Common myeloid progenitor, CD34-positive (primary cell): ENCODE measurements at regions not wholly inside any gene's neighbourhood (a gene's known extent, or its start where the extent isn't known, plus 50 kb on each side); places are given as distances from the start of the nearest gene placed in this dataset.
"Not testable (repeated sequence)": the region's sequence is repeated elsewhere in the genome, so short reads cannot be mapped to it uniquely, and the experiment has no call there.

Experiments used
- CTCF ChIA-PET: fragments of 350-600 bp; sonication (Branson Sonifier 250); formaldehyde crosslinking; loops from one replicate; lab custom pipeline; 2021; ENCODE audit warnings: antibody characterized with exemption; lab: Charles Lee
- POLR2A ChIA-PET: fragments of 350-600 bp; sonication (Branson Sonifier 250); formaldehyde crosslinking; loops from one replicate; lab custom pipeline; 2021; ENCODE audit warnings: antibody characterized with exemption; lab: Charles Lee
- DNase-seq, 3 donors: peaks; one replicate each; pipeline versions ENCODE4 v3.0.0 to v3.0.0-alpha.2; 2013
- H3K27ac ChIP-seq, 2 experiments: 1 replicate in 1 of 2; 2 replicates in 1 of 2; pipeline ENCODE4 v1.7.0; 2013; ENCODE audit warnings: inconsistent platforms in 2 of 2, low read length in 2 of 2, mild to moderate bottlenecking in 2 of 2, low read depth in 1 of 2, moderate library complexity in 1 of 2; ENCODE audit not compliant: severe bottlenecking in 2 of 2, insufficient read depth in 1 of 2, poor library complexity in 1 of 2
- H3K27me3 ChIP-seq, 5 experiments: replicated peaks in 2 of 5; 1 replicate in 3 of 5; 2 replicates in 2 of 5; pipeline versions ENCODE4 v1.6.1 to v1.7.0; 2013; ENCODE audit warnings: low read length in 4 of 5, mild to moderate bottlenecking in 2 of 5, moderate library complexity in 2 of 5, inconsistent platforms in 1 of 5; ENCODE audit not compliant: insufficient read depth in 5 of 5, control insufficient read depth in 4 of 5
- H3K36me3 ChIP-seq, 4 experiments: 1 replicate in 2 of 4; 2 replicates in 2 of 4; pipeline versions ENCODE4 v1.6.1 to v1.7.0; 2013; ENCODE audit warnings: low read length in 3 of 4, control low read depth in 1 of 4, mild to moderate bottlenecking in 1 of 4; ENCODE audit not compliant: control insufficient read depth in 4 of 4, insufficient read depth in 4 of 4
- H3K4me1 ChIP-seq, 4 experiments: 1 replicate in 3 of 4; 2 replicates in 1 of 4; pipeline versions ENCODE4 v1.6.1 to v1.7.1; 2013; ENCODE audit warnings: low read length in 3 of 4, mild to moderate bottlenecking in 3 of 4, control low read depth in 1 of 4, inconsistent platforms in 1 of 4, moderate library complexity in 1 of 4; ENCODE audit not compliant: control insufficient read depth in 4 of 4, insufficient read depth in 4 of 4; ENCODE audit errors: control extremely low read depth in 1 of 4
- H3K4me3 ChIP-seq, 7 experiments: 1 replicate in 4 of 7; 2 replicates in 3 of 7; pipeline versions ENCODE4 v1.5.1 to v1.7.0; 2013; ENCODE audit warnings: mild to moderate bottlenecking in 7 of 7, low read length in 6 of 7, moderate library complexity in 6 of 7, inconsistent platforms in 2 of 7, low read depth in 2 of 7, control low read depth in 1 of 7; ENCODE audit not compliant: insufficient read depth in 4 of 7, control insufficient read depth in 1 of 7; ENCODE audit errors: extremely low read depth in 1 of 7
- H3K9me3 ChIP-seq, 5 experiments: 1 replicate in 4 of 5; 2 replicates in 1 of 5; pipeline versions ENCODE4 v1.6.1 to v1.7.1; 2013; ENCODE audit warnings: low read length in 4 of 5, mild to moderate bottlenecking in 2 of 5, inconsistent platforms in 1 of 5, low read depth in 1 of 5, moderate library complexity in 1 of 5; ENCODE audit not compliant: control insufficient read depth in 4 of 5, insufficient read depth in 2 of 5; ENCODE audit errors: control extremely low read depth in 1 of 5
- WGBS: methylation state at CpG from one replicate; pipeline ENCODE4 v1.1.5; 2013; ENCODE audit not compliant: insufficient coverage; 5-methylcytosine and 5-hydroxymethylcytosine counted together

DNA sequence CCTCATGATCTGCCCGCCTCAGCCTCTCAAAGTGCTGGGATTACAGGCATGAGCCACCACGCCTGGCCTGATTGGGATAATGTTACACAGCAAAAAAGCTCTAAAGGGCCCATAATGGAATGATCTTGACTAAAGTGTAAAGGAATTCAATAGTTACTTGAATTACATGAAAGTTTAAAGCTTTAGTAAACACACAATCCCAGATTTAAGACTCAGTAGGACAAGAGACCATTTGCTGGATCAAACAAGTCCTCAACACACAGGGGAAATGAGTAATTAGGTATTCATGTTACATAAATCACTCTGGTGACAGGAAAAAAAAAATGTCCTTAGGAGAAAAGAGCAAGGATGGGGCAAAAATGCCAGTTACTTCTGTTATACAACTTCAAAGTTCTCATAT lies 762.9 kb upstream of the AMELY start:
- Histone ChIP-seq H3K27ac (no peak overlapping the region), H3K27me3 (no peaks in the 10 kb centered on the region), H3K9me3 (no peaks in the 10 kb centered on the region), H3K4me1 (no peaks in the 10 kb centered on the region), H3K36me3 (no peaks in the 10 kb centered on the region), H3K4me3 (no peak overlapping the region)
- no peak for DNase-seq
- no CpG with 5 or more reads among the region's 2 CpGs for WGBS
- ChIA-PET CTCF (no interaction called here), POLR2A (no interaction called here)

DNA sequence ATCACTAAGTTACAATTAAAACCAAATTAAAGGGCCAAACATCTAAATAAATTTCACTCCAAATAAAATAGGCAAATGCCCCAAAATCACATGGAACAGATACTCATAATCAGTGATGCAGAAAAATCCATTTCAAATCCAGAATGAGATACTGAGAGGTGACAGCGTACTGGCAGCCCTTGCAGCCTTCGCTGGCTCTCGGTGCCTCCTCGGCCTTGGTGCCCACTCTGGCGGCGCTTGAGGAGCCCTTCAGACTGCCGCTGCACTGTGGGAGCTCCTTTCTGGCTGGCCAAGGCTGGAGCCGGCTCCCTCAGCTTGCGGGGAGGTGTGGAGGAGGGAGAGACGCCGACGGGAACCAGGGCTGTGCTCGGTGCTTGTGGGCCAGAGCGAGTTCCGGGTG lies 761.2 kb upstream of the AMELY start:
- Histone ChIP-seq H3K9me3 (no peaks in the 10 kb centered on the region), H3K27me3 (no peaks in the 10 kb centered on the region), H3K27ac (no peak overlapping the region), H3K4me3 (no peak overlapping the region), H3K4me1 (no peaks in the 10 kb centered on the region), H3K36me3 (no peaks in the 10 kb centered on the region)
- ChIA-PET CTCF (no interaction called here), POLR2A (no interaction called here)
- no CpG with 5 or more reads among the region's 15 CpGs for WGBS
- DNase-seq = no peak

DNA sequence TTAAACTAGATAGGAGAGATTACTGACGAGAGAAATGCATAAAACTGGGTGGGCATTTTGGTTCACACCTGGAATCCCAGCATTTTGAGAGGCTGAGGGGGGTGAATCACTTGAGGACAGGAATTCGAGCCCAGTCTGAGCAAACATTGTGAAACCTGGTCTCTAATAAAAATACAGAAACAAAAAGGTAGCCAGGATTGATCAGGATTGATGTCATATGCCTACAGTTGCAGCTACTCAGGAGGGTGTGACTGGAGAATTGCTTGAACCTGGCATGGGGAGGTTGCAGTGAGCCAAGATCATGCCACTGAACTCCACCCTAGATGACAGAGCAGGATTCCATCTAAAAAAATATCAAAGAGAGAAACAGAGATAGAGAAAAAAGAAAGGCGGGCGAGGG lies 751.7 kb upstream of the AMELY start:
- Histone ChIP-seq H3K27me3 (no peaks in the 10 kb centered on the region), H3K27ac (no peak overlapping the region), H3K4me3 (no peak overlapping the region), H3K4me1 (no peaks in the 10 kb centered on the region), H3K36me3 (no peaks in the 10 kb centered on the region), H3K9me3 (no peaks in the 10 kb centered on the region)
- ChIA-PET CTCF (no interaction called here), POLR2A (no interaction called here)
- no CpG with 5 or more reads among the region's 4 CpGs for WGBS
- no peak for DNase-seq

DNA sequence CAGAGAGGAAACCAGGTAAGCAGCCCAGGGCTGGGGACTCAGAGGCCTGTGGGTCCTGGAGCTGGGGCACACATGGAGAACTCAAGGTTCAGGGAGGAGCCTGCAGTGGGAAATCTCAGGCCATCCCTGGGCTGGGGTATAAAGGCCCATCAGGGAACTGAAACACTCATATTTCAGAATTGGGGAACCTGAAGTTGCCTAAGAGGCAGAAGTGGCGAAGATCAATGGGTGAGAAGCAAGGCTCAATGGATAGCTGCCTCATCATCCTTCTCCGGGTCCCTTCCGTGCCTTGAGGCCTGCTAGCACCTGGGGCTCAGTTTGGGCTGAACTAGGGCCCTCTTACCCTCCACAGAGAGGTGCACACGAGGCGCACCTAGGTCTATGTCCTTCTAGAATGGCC lies 747.5 kb upstream of the AMELY start:
- H3K27me3 ChIP-seq = no peaks in the 10 kb centered on the region
- no peaks in the 10 kb centered on the region for H3K36me3 ChIP-seq
- ChIA-PET CTCF (no interaction called here), POLR2A (no interaction called here)
- DNase-seq = no peak
- no peaks in the 10 kb centered on the region for H3K4me1 ChIP-seq
- whole genome bisulfite sequencing = no CpG with 5 or more reads among the region's 5 CpGs
- H3K9me3 ChIP-seq = no peaks in the 10 kb centered on the region
- no peak overlapping the region for H3K27ac ChIP-seq
- no peak overlapping the region for H3K4me3 ChIP-seq

DNA sequence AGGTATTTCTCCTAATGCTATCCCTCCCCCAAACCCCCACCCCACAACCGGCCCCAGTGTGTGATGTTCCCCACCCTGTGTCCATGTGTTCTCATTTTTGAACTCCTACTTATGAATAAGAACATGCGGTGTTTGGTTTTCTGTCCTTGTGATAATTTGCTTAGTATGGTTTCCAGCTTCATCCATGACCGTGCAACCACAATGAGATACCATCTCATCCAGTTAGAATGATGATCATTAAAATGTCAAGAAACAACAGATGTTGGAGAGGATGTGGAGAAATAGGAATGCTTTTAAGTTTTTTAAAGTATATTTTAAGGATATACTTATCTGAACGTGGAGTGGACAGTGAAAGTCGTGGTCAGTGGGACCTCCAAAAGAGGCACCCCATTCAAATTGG lies 745.0 kb upstream of the AMELY start:
- Histone ChIP-seq H3K27me3 (no peaks in the 10 kb centered on the region), H3K36me3 (no peaks in the 10 kb centered on the region), H3K4me1 (no peaks in the 10 kb centered on the region), H3K9me3 (no peaks in the 10 kb centered on the region), H3K27ac (no peak overlapping the region), H3K4me3 (no peak overlapping the region)
- POLR2A ChIA-PET = no interaction called here
- no peak for DNase-seq
- WGBS = no CpG with 5 or more reads among the region's 5 CpGs
- CTCF ChIA-PET = no interaction called here

DNA sequence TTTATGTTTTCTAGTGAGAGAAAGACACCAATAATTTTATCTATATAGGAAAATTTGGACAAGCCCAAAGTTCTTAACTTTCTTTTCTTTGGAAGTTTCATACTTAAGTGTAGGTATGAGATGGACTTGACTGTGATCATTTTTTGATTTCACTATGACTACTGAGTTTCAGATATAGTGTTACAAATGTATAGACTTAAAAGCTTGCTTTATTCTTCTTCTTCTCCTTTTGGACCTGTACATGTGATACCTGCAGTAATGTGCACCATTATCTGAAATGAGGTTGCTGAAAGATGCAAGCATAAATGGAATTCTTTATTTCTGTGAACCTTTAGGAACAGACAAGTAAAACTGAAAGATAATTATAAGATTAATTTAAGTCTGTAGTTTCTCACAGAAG lies 743.4 kb upstream of the AMELY start:
- ChIA-PET CTCF (no interaction called here), POLR2A (no interaction called here)
- H3K4me1 ChIP-seq = no peaks in the 10 kb centered on the region
- no peaks in the 10 kb centered on the region for H3K27me3 ChIP-seq
- no peak overlapping the region for H3K4me3 ChIP-seq
- no peaks in the 10 kb centered on the region for H3K36me3 ChIP-seq
- H3K27ac ChIP-seq = no peak overlapping the region
- DNase-seq = no peak
- H3K9me3 ChIP-seq = no peaks in the 10 kb centered on the region

DNA sequence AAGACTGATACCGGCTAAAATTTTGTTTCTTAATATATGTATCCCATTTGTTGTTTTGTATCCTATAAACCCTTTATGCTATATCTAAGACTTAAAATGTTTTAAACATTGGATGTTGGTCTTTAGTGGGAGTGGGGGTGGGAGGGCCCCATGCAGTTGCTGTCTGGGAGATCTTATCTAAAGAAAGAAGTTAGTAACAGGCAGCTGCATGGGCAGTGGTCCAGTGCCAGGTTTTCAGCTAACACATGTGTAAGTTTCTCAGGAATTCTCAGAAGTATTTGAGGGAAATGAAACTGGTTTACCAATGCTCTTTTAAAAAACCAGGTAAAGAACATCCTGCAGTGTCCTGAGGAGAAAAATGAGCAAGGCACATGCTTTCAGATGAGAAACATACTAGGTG lies 738.3 kb upstream of the AMELY start:
- H3K4me1 ChIP-seq, POLR2A ChIA-PET, DNase-seq, H3K4me3 ChIP-seq, H3K27ac ChIP-seq, H3K27me3 ChIP-seq, H3K36me3 ChIP-seq, CTCF ChIA-PET, H3K9me3 ChIP-seq: not testable (repeated sequence)
- WGBS = no CpG with 5 or more reads among the region's 1 CpG
